ENCODE measurements at regions not wholly inside any gene's neighbourhood (a gene's known extent, or its start where the extent isn't known, plus 50 kb on each side); places are given as distances from the start of the nearest gene placed in this dataset.

GRCh38 chr12:84692071-84692470 lies 220.5 kb downstream of the SLC6A15 start:
- intact Hi-C loops (cut with micrococcal nuclease) = no loop called here
- no peak overlapping the region for H3K27ac ChIP-seq (ENCODE audit: low read depth in 1 of 2, low read length in 2 of 2)
- no peak overlapping the region for H3K4me3 ChIP-seq (replicated peaks in 1 of 3; ENCODE audit: low read depth in 2 of 3, low read length in 3 of 3)
- no peak overlapping the region for H2AFZ ChIP-seq (ENCODE audit: insufficient read depth, low read depth, low read length, poor library complexity, severe bottlenecking)
- H3K4me1 ChIP-seq (ENCODE audit: control insufficient read depth in 1 of 2, insufficient read depth in 2 of 2, low read length in 2 of 2) = no peaks in the 10 kb centered on the region
- no peak overlapping the region for H3K9ac ChIP-seq (ENCODE audit: insufficient read depth, low read length, poor library complexity, severe bottlenecking)
- H3K36me3 Mint-ChIP-seq = no peaks in the 10 kb centered on the region
- no peaks in the 10 kb centered on the region for H3K27me3 Mint-ChIP-seq (ENCODE audit: low read depth in 3 of 3)
- no peaks in the 10 kb centered on the region for H3K27me3 ChIP-seq (ENCODE audit: control insufficient read depth in 2 of 2, insufficient read depth in 2 of 2, low read length in 2 of 2)
- peaks cover 0 to 2% (median 0%) of the 10 kb centered on the region in 7 donors for H3K9me3 Mint-ChIP-seq
- H3K9me3 ChIP-seq (replicated peaks in 1 of 2; ENCODE audit: control insufficient read depth in 1 of 2, insufficient read depth in 1 of 2, low read length in 2 of 2) = no peaks in the 10 kb centered on the region
- no peaks in the 10 kb centered on the region for H4K20me1 ChIP-seq (ENCODE audit: insufficient read depth, low read length)
- no peak for DNase-seq
- no peaks in the 10 kb centered on the region for H3K36me3 ChIP-seq (replicated peaks in 1 of 2; ENCODE audit: control insufficient read depth in 1 of 2, insufficient read depth in 2 of 2, low read length in 2 of 2)
- H3K4me3 Mint-ChIP-seq = no peak overlapping the region
- no peak overlapping the region for H3K4me2 ChIP-seq (replicated peaks; ENCODE audit: extremely low read depth, low read length, poor library complexity, severe bottlenecking)
- no peak overlapping the region for H3K27ac Mint-ChIP-seq
- no peak for TF ChIP-seq CTCF (IDR thresholded peaks at IDR 0.05)
- no peaks in the 10 kb centered on the region for H3K4me1 Mint-ChIP-seq
- no peaks in the 10 kb centered on the region for H3K79me2 ChIP-seq (ENCODE audit: insufficient read depth, low read length)

- WGBS (ENCODE audit: insufficient coverage) = no CpG with 5 or more reads among the region's 1 CpG
- H3K4me1 ChIP-seq (ENCODE audit: control insufficient read depth in 1 of 2, insufficient read depth in 2 of 2, low read length in 2 of 2) = no peaks in the 10 kb centered on the region
- no peak overlapping the region for H2AFZ ChIP-seq (ENCODE audit: insufficient read depth, low read depth, low read length, poor library complexity, severe bottlenecking)
- DNase-seq = no peak
- no peaks in the 10 kb centered on the region for H3K36me3 ChIP-seq (replicated peaks in 1 of 2; ENCODE audit: control insufficient read depth in 1 of 2, insufficient read depth in 2 of 2, low read length in 2 of 2)
- H4K20me1 ChIP-seq (ENCODE audit: insufficient read depth, low read length) = no peaks in the 10 kb centered on the region
- no peaks in the 10 kb centered on the region for H3K27me3 ChIP-seq (ENCODE audit: control insufficient read depth in 2 of 2, insufficient read depth in 2 of 2, low read length in 2 of 2)
- H3K4me2 ChIP-seq (replicated peaks; ENCODE audit: extremely low read depth, low read length, poor library complexity, severe bottlenecking) = no peak overlapping the region
- no peak overlapping the region for H3K27ac Mint-ChIP-seq
- H3K36me3 Mint-ChIP-seq = no peaks in the 10 kb centered on the region
- no peak overlapping the region for H3K4me3 ChIP-seq (replicated peaks in 1 of 3; ENCODE audit: low read depth in 2 of 3, low read length in 3 of 3)
- H3K9ac ChIP-seq (ENCODE audit: insufficient read depth, low read length, poor library complexity, severe bottlenecking) = no peak overlapping the region
- no peak overlapping the region for H3K4me3 Mint-ChIP-seq
- intact Hi-C loops (cut with micrococcal nuclease) = no loop called here
- no peaks in the 10 kb centered on the region for H3K9me3 ChIP-seq (replicated peaks in 1 of 2; ENCODE audit: control insufficient read depth in 1 of 2, insufficient read depth in 1 of 2, low read length in 2 of 2)
- TF ChIP-seq CTCF (IDR thresholded peaks at IDR 0.05) = no peak
- H3K4me1 Mint-ChIP-seq = no peaks in the 10 kb centered on the region
- H3K79me2 ChIP-seq (ENCODE audit: insufficient read depth, low read length) = no peaks in the 10 kb centered on the region
- H3K9me3 Mint-ChIP-seq = peaks cover 0 to 2% (median 0%) of the 10 kb centered on the region in 7 donors
- H3K27ac ChIP-seq (ENCODE audit: low read depth in 1 of 2, low read length in 2 of 2) = no peak overlapping the region
- no peaks in the 10 kb centered on the region for H3K27me3 Mint-ChIP-seq (ENCODE audit: low read depth in 3 of 3)
Measured at GRCh38 chr12:84691266-84691665, 221.3 kb downstream of the SLC6A15 start.

Data from CD14-positive monocyte (primary cell).